HEK293T (cell line): ENCODE measurements at regions not wholly inside any gene's neighbourhood (a gene's known extent, or its start where the extent isn't known, plus 50 kb on each side); places are given as distances from the start of the nearest gene placed in this dataset.

Experiments used
- CTCF ChIA-PET: fragments of 350-600 bp; formaldehyde crosslinking; extraction: SDS; loops from one replicate; lab custom pipeline; 2021; ENCODE audit warnings: antibody characterized with exemption, inconsistent platforms; lab: Yijun Ruan, JAX
- POLR2A ChIA-PET: fragments of 350-600 bp; formaldehyde crosslinking; extraction: SDS; loops from one replicate; lab custom pipeline; 2020; ENCODE audit warnings: antibody characterized with exemption, inconsistent platforms; lab: Yijun Ruan, JAX
- DNase-seq: peaks from one replicate; pipeline ENCODE4 v3.0.0; 2012; ENCODE audit warnings: mixed read lengths; ENCODE audit errors: extremely low spot score
- ARNT ChIP-seq: fragments of 450-650 bp; IDR thresholded peaks from 2 replicates; pipeline ENCODE4 v1.6.1; 2017; ENCODE audit warnings: mild to moderate bottlenecking
- BHLHE40 ChIP-seq: fragments of 450-650 bp; IDR thresholded peaks from 2 replicates; pipeline ENCODE4 v1.6.1; 2016; ENCODE audit warnings: mild to moderate bottlenecking, moderate library complexity, borderline replicate concordance
- CTBP1 ChIP-seq: fragments of 450-650 bp; IDR thresholded peaks from 2 replicates; pipeline ENCODE4 v1.6.1; 2016; ENCODE audit warnings: borderline replicate concordance
- ELF4 ChIP-seq: fragments of 450-650 bp; IDR thresholded peaks from 2 replicates; pipeline ENCODE4 v1.6.1; 2017; ENCODE audit warnings: antibody characterized with exemption
- FOXA1 ChIP-seq: fragments of 450-650 bp; IDR thresholded peaks from 2 replicates; pipeline ENCODE4 v1.6.1; 2016; ENCODE audit warnings: mild to moderate bottlenecking
- FOXK2 ChIP-seq: fragments of 450-650 bp; IDR thresholded peaks from 2 replicates; pipeline ENCODE4 v1.6.1; 2016; ENCODE audit warnings: mild to moderate bottlenecking
- FOXM1 ChIP-seq: fragments of 450-650 bp; IDR thresholded peaks from 2 replicates; pipeline ENCODE4 v1.6.1; 2017; ENCODE audit warnings: mild to moderate bottlenecking, borderline replicate concordance
- HDGF ChIP-seq: fragments of 450-650 bp; IDR thresholded peaks from 2 replicates; pipeline ENCODE4 v1.6.1; 2017; ENCODE audit warnings: antibody characterized with exemption, borderline replicate concordance
- L3MBTL2 ChIP-seq: fragments of 450-650 bp; conservative IDR thresholded peaks from 2 replicates; pipeline ENCODE4 v1.6.1; 2016; ENCODE audit warnings: mild to moderate bottlenecking
- LEF1 ChIP-seq: fragments of 450-650 bp; IDR thresholded peaks from 2 replicates; pipeline ENCODE4 v1.6.1; 2017; ENCODE audit warnings: mild to moderate bottlenecking, borderline replicate concordance
- NFRKB ChIP-seq: fragments of 450-650 bp; IDR thresholded peaks from 2 replicates; pipeline ENCODE4 v1.6.1; 2016; ENCODE audit warnings: mild to moderate bottlenecking, moderate library complexity
- SP1 ChIP-seq: fragments of 450-650 bp; IDR thresholded peaks from 2 replicates; pipeline ENCODE4 v1.6.1; 2017
- SUZ12 ChIP-seq: fragments of 450-650 bp; IDR thresholded peaks from 2 replicates; pipeline ENCODE4 v1.6.1; 2016; ENCODE audit warnings: mild to moderate bottlenecking
- TARDBP ChIP-seq: fragments of 450-650 bp; IDR thresholded peaks from 2 replicates; pipeline ENCODE4 v1.6.1; 2016
- ZNF384 ChIP-seq: fragments of 450-650 bp; IDR thresholded peaks from 2 replicates; pipeline ENCODE4 v1.6.1; 2016
- TF ChIP-seq, protein P1 (sequence below): fragments of 450-650 bp; IDR thresholded peaks from 2 replicates; pipeline ENCODE4 v1.6.1; 2016

DNA sequence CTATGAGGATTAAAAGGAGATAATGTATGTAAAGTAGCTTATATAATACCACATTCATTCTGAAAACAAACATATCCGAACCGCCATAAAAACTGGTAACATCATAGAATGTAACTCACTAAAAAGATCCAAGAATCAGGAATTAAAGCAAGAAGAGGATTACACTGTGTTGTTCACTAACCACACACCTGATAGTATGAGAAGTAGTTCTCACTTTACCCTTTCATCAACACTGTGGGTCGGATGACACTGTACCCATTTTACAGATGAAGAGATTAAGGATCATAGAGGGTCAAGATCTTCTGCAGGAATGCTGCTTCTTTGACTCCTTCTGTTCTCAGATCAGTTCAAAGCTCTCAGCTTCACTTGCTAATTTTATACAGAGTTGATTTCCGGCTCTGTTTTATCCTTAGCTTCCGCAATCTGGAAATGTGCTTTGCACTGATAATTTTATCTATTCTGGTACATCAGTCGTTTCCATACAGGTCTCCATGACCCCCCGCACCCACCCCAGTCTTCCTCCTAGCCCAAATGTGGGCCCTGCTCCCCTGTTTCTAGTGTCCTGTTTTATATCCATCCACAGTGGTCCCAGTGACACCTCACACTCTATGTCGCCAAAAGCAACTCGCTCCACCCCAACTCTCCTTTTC is 288.6 kb upstream of the CCL2 start:
- DNase-seq: no peak
- no peak for TF ChIP-seq TARDBP
- TF ChIP-seq ZNF384: no peak
- TF ChIP-seq, protein P1, sequence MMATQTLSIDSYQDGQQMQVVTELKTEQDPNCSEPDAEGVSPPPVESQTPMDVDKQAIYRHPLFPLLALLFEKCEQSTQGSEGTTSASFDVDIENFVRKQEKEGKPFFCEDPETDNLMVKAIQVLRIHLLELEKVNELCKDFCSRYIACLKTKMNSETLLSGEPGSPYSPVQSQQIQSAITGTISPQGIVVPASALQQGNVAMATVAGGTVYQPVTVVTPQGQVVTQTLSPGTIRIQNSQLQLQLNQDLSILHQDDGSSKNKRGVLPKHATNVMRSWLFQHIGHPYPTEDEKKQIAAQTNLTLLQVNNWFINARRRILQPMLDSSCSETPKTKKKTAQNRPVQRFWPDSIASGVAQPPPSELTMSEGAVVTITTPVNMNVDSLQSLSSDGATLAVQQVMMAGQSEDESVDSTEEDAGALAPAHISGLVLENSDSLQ: no peak
- no peak for TF ChIP-seq FOXM1
- TF ChIP-seq CTBP1: no peak
- TF ChIP-seq L3MBTL2: no peak
- TF ChIP-seq ARNT: no peak
- no peak for TF ChIP-seq LEF1
- no peak for TF ChIP-seq BHLHE40
- no peak for TF ChIP-seq FOXK2
- no peak for TF ChIP-seq NFRKB
- no peak for TF ChIP-seq ELF4
- no peak for TF ChIP-seq SUZ12
- TF ChIP-seq FOXA1: no peak
- TF ChIP-seq SP1: no peak
- TF ChIP-seq HDGF: no peak
- ChIA-PET POLR2A (no interaction called here), CTCF (no interaction called here)

DNA sequence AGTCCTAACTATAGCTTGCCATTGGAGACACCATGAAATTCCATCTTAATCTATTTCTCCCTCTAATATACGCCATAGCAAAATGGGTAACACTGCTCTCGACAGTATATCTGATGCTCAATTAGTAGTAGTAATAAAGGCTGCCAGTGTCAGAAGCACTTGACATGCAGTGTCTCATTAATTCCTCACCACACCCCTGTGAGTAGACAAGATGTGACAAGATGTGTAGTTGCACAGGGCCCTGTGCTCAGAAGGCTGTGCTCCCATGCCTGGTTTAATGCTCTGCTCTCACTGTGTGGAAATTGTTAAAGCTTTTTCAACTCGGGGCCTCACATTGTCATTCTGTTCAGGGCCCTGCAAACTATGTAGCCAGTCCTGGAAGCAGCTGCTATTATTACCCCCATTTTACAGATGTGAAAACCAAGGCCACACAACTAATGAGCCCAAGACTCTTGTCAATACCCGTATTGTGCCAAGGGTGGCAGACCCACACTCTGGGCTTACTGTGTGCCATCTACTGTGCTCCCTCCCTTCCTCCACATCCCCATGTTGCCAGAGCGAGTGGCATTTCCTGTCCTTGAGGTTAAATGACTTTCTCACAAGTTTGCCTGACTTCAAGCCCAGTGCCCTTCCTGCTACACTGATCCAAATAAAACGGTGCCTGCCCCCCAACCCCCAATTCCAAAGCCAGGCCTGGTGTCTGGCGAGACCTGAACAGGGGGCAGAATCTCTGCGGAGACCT is 287.3 kb upstream of the CCL2 start:
- TF ChIP-seq FOXM1: no peak
- no peak for TF ChIP-seq LEF1
- TF ChIP-seq, protein P1: no peak
- TF ChIP-seq BHLHE40: no peak
- TF ChIP-seq HDGF: no peak
- no peak for TF ChIP-seq ELF4
- TF ChIP-seq CTBP1: no peak
- no peak for TF ChIP-seq NFRKB
- TF ChIP-seq FOXK2: no peak
- no peak for TF ChIP-seq TARDBP
- TF ChIP-seq SUZ12: no peak
- TF ChIP-seq ARNT: no peak
- no peak for TF ChIP-seq FOXA1
- no peak for DNase-seq
- CTCF ChIA-PET: no interaction called here
- POLR2A ChIA-PET: no interaction called here

DNA sequence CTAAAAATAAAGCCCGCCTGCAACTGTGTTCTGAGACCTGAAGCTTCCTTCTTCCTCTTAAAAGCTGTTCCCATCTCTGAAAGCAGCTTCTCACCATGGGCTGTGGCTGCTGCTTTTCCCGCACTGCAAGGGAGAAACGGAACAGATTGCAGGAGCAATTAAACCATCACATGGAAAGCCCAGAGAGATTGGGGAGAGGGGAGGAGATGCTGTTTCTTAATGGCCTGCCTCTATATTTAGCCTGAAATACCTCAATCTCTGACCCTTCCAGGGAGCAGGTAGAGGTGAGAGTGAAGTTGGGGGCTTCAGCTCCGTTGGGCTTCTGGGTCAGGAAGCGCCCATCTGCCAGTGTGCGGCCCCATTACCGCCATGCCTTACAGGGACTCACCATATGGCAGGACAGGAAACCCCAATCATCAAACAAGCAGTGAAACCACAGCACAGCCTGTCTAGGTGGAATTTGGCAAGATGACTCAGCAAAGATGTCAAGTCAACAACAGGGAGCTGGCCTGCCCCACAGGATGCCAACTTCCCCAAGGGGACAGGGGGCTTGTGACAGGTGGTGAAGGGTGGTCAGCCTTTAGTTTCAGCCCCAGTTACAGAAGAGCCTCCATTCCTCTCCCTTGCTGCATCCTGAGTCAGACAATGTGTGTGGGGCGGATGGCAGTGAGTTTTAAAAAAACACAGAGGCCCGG is 286.6 kb upstream of the CCL2 start:
- DNase-seq: no peak
- TF ChIP-seq FOXM1 (no peak), LEF1 (no peak), FOXA1 (no peak), CTBP1 (no peak), TARDBP (no peak), NFRKB (no peak), L3MBTL2 (no peak), ARNT (no peak), HDGF (no peak), BHLHE40 (no peak), ELF4 (no peak), SP1 (no peak), ZNF384 (no peak), SUZ12 (no peak), FOXK2 (no peak)
- TF ChIP-seq, protein P1: no peak
- ChIA-PET POLR2A (no interaction called here), CTCF (no interaction called here)

DNA sequence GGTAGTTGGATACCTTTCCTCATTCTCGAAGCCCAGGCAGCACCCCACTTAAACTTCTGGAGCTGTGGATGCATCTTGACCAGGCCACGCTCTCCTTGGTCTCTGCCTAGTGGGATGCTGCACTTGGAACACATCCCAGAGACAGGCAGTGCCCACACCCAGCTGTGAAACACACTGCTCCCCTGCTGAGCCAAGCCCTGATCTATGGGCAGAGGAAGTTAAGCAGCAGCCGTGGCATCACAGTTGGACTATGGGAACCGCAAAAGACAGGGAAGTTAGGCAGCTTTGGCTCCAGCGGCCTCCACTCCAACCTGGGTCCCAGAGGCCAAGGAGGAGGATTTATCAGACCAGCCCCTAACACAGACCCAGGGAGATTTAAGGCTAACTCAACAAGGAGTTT is 284.8 kb upstream of the CCL2 start:
- ChIA-PET POLR2A (no interaction called here), CTCF (no interaction called here)
- TF ChIP-seq LEF1 (no peak), CTBP1 (no peak), L3MBTL2 (no peak)
- DNase-seq: no peak

DNA sequence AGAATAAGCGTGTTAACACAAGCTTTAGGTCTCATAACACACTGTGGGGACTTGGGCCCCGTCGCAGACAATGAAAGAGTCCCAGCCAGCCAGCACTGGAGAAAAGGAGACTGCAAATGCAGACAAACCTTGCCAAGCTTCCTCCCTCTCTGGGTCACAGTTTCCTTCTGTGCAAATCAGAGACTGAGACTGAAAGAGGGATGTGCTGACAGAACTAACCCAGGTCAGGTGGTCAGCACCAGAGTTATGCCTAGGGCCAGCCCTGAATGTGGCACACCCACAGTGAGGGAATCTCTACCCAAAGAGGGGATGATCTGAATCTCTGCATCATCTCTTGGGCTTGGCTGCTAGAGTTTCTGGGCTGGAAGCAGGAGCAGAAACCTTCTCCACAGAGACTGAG is 282.3 kb upstream of the CCL2 start:
- TF ChIP-seq ZNF384: no peak
- no peak for TF ChIP-seq BHLHE40
- no peak for TF ChIP-seq NFRKB
- no peak for TF ChIP-seq TARDBP
- no peak for TF ChIP-seq HDGF
- no peak for TF ChIP-seq ARNT
- no peak for TF ChIP-seq FOXK2
- TF ChIP-seq FOXA1: no peak
- no peak for DNase-seq
- POLR2A ChIA-PET: no interaction called here
- CTCF ChIA-PET: interaction anchor here (0.8 kb wide), 1 partner anchor 193 kb away, joined by 3 read pairs; no protein-coding TSS in a partner anchor

DNA sequence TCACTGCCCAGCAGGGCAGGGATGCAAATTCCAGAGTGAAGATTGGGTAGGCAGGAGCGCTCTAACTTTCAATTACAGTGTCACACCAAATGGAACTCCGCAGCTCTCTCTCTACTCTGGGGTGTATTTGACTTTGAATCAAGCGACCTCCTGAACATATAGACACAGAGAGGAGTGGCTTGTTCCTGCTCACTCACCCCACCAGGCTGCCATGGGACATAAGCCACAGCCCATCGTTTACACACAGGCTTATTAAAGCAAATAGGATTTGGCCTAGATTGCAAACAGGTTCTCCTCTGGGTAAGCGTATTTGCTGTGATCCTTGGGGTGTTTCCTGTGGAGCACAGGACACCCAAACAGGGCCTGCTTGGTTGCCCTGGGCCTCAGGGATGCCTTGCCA is 281.6 kb upstream of the CCL2 start:
- TF ChIP-seq FOXA1 (no peak), FOXK2 (no peak), SUZ12 (no peak), FOXM1 (no peak)
- TF ChIP-seq, protein P1: no peak
- DNase-seq: no peak
- POLR2A ChIA-PET: no interaction called here
- CTCF ChIA-PET: interaction anchor here (0.8 kb wide), 1 partner anchor 194 kb away, joined by 3 read pairs; no protein-coding TSS in a partner anchor
